Endothelial cell of umbilical vein (primary cell): ENCODE measurements at regions not wholly inside any gene's neighbourhood (a gene's known extent, or its start where the extent isn't known, plus 50 kb on each side); places are given as distances from the start of the nearest gene placed in this dataset.

Experiments used
- BruUV-seq: library from RNA; stranded (reverse); fragments of 400-500 nt; replicated peaks from 2 replicates; lab custom pipeline; 2021; lab: Mats Ljungman, UMichigan
- CTCF ChIA-PET: fragments of 300-600, 350-600 bp; sonication (Branson Sonifier 250); formaldehyde crosslinking; loops from one replicate; lab custom pipeline; 2021; ENCODE audit warnings: antibody characterized with exemption, inconsistent platforms; lab: Charles Lee
- POLR2A ChIA-PET: fragments of 300-600, 350-600 bp; sonication (Branson Sonifier 250); formaldehyde crosslinking; loops from one replicate; lab custom pipeline; 2021; ENCODE audit warnings: antibody characterized with exemption, inconsistent platforms; lab: Charles Lee
- DNase-seq: peaks from one replicate; pipeline ENCODE4 v3.0.0-alpha.2; 2011; ENCODE audit warnings: low read depth, low spot score
- FAIRE-seq: peaks from 2 replicates; lab custom pipeline; 2011; peaks lifted over from hg19 to GRCh38; lab: Jason Lieb, UNC
- H2AFZ ChIP-seq: 2 replicates; pipeline ENCODE4 v1.6.0; 2012; ENCODE audit warnings: low read depth, low read length, control low read depth, inconsistent platforms
- H3K27ac ChIP-seq: 2 replicates; pipeline ENCODE4 v1.5.1; 2011; ENCODE audit warnings: low read depth, mild to moderate bottlenecking, control low read depth, low read length, moderate library complexity; ENCODE audit not compliant: insufficient read depth
- H3K27me3 ChIP-seq, 2 experiments: 2 replicates each; pipeline versions ENCODE4 v1.6.0 to v1.6.1; 2011; ENCODE audit warnings: low read length in 2 of 2, mixed read lengths in 1 of 2; ENCODE audit not compliant: control insufficient read depth in 2 of 2, insufficient read depth in 2 of 2
- H3K36me3 ChIP-seq, 2 experiments: 2 replicates in 1 of 2; 3 replicates in 1 of 2; pipeline ENCODE4 v1.5.1; 2011; ENCODE audit warnings: low read length in 2 of 2, mild to moderate bottlenecking in 1 of 2, moderate library complexity in 1 of 2; ENCODE audit not compliant: control insufficient read depth in 2 of 2, insufficient read depth in 2 of 2; ENCODE audit errors: extremely low read depth in 1 of 2
- H3K4me1 ChIP-seq: 3 replicates; pipeline ENCODE4 v1.5.1; 2011; ENCODE audit warnings: mild to moderate bottlenecking, low read length; ENCODE audit not compliant: control insufficient read depth, insufficient read depth; ENCODE audit errors: extremely low read depth
- H3K4me2 ChIP-seq: 2 replicates; pipeline ENCODE4 v1.6.1; 2011; ENCODE audit warnings: low read length, control low read depth, mixed read lengths; ENCODE audit not compliant: insufficient read depth
- H3K4me3 ChIP-seq, 3 experiments: fragments of 200-600 bp in 1 of 3; sonication (generic), shearing (Covaris generic) in 1 of 3; replicated peaks in 1 of 3; 2 replicates each; pipeline ENCODE4 v1.5.1; 2011 to 2016; ENCODE audit warnings: control low read depth in 3 of 3, low read length in 3 of 3, mild to moderate bottlenecking in 2 of 3, inconsistent platforms in 1 of 3, low read depth in 1 of 3, moderate library complexity in 1 of 3; ENCODE audit not compliant: insufficient read depth in 1 of 3
- H3K79me2 ChIP-seq: 2 replicates; pipeline ENCODE4 v1.6.0; 2012; ENCODE audit warnings: low read length, inconsistent platforms; ENCODE audit not compliant: control insufficient read depth, insufficient read depth
- H3K9ac ChIP-seq: replicated peaks from 2 replicates; pipeline ENCODE3; 2011; ENCODE audit warnings: low read length, control low read depth; ENCODE audit not compliant: insufficient read depth; ENCODE audit errors: extremely low read depth
- H3K9me1 ChIP-seq: replicated peaks from 3 replicates; pipeline ENCODE4 v1.6.0; 2011; ENCODE audit warnings: mild to moderate bottlenecking, low read length; ENCODE audit not compliant: control insufficient read depth, insufficient read depth; ENCODE audit errors: extremely low read depth
- H3K9me3 ChIP-seq: replicated peaks from 2 replicates; pipeline ENCODE4 v1.5.1; 2012; ENCODE audit warnings: low read length, inconsistent platforms; ENCODE audit not compliant: control insufficient read depth, insufficient read depth
- H4K20me1 ChIP-seq: replicated peaks from 2 replicates; pipeline ENCODE3; 2011; ENCODE audit warnings: mild to moderate bottlenecking, low read length; ENCODE audit not compliant: control insufficient read depth, insufficient read depth; ENCODE audit errors: extremely low read depth
- POLR2A ChIP-seq: IDR thresholded peaks from 2 replicates; pipeline ENCODE4 v1.6.1; 2012; ENCODE audit warnings: low read depth, mild to moderate bottlenecking, control low read depth, low read length
- POLR2AphosphoS5 ChIP-seq: IDR thresholded peaks from 2 replicates; pipeline ENCODE4 v1.6.1; 2012; ENCODE audit warnings: low read depth, mild to moderate bottlenecking, control low read depth, low read length, moderate library complexity; ENCODE audit not compliant: insufficient read depth
- dilution Hi-C: fragments of 300-500 bp; cut with MboI; formaldehyde crosslinking; loops from one replicate; pipeline ENCODE4 v1.15.0; 2019; ENCODE audit warnings: low sequenced_read_pairs; ENCODE audit not compliant: extremely low pct_ligation_motif_present
- intact Hi-C: fragments of 100-400 bp; cut with micrococcal nuclease; formaldehyde crosslinking; loops from one replicate; pipeline ENCODE4 v1.10.0; 2022

GRCh38 chr3:115226844-115227445 lies 79.9 kb upstream of the ZBTB20 start:
- intact Hi-C loops = no loop called here
- ChIA-PET POLR2A (no interaction called here), CTCF (interaction anchor here (1.1 kb wide), 1 partner anchor 11 kb away, joined by 3 read pairs; no protein-coding TSS in a partner anchor)
- H3K9me3 ChIP-seq = no peaks in the 10 kb centered on the region
- no TSS peak for BruUV-seq
- H3K9me1 ChIP-seq = no peaks in the 10 kb centered on the region
- H3K4me1 ChIP-seq = no peaks in the 10 kb centered on the region
- no peak overlapping the region for H3K9ac ChIP-seq
- no peaks in the 10 kb centered on the region for H3K79me2 ChIP-seq
- FAIRE-seq (no peak), DNase-seq (no peak)
- no peaks in the 10 kb centered on the region for H3K36me3 ChIP-seq
- no peaks in the 10 kb centered on the region for H4K20me1 ChIP-seq
- TF ChIP-seq POLR2A (no peak), POLR2AphosphoS5 (no peak)
- H3K27me3 ChIP-seq = no peaks in the 10 kb centered on the region
- H3K27ac ChIP-seq = no peak overlapping the region
- no peak overlapping the region for H3K4me3 ChIP-seq
- no peak overlapping the region for H2AFZ ChIP-seq
- no peak overlapping the region for H3K4me2 ChIP-seq
- dilution Hi-C loops = no loop called here

DNA sequence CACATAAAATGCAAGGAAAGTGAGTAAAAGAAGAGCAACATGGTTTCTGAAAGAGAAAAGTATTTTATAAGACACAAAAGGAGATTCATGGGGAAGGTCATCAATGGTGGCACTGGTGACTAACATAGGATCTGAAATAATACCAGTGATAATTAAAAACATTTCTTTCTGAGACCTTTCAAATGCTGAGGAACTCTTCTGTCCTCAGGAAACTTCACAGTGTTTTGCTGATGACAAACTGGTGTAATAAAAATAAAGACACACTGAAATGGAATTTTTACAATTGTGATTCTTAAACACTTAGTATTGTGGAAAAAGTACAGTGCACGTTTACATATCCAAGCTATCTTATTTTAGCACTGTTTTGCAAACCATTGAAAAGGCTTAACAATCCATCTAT lies 80.4 kb upstream of the ZBTB20 start:
- DNase-seq (no peak), FAIRE-seq (no peak)
- H3K27me3 ChIP-seq = no peaks in the 10 kb centered on the region
- H3K4me3 ChIP-seq = no peak overlapping the region
- ChIA-PET POLR2A (no interaction called here), CTCF (interaction anchor here (1.1 kb wide), 1 partner anchor 11 kb away, joined by 3 read pairs; no protein-coding TSS in a partner anchor)
- H3K36me3 ChIP-seq = no peaks in the 10 kb centered on the region
- no peak overlapping the region for H3K27ac ChIP-seq
- intact Hi-C loops (no loop called here), dilution Hi-C loops (no loop called here)
- H2AFZ ChIP-seq = no peak overlapping the region
- H3K4me1 ChIP-seq = no peaks in the 10 kb centered on the region
- H4K20me1 ChIP-seq = no peaks in the 10 kb centered on the region
- BruUV-seq = no TSS peak
- TF ChIP-seq POLR2A = no peak
- no peak overlapping the region for H3K9ac ChIP-seq
- H3K9me3 ChIP-seq = no peaks in the 10 kb centered on the region
- no peaks in the 10 kb centered on the region for H3K79me2 ChIP-seq
- H3K9me1 ChIP-seq = no peaks in the 10 kb centered on the region
- H3K4me2 ChIP-seq = no peak overlapping the region
